Stimulated activated naive CD8-positive, alpha-beta T cell treated with anti-CD3 and anti-CD28 coated beads, Interleukin-15, Interleukin-2, amounts not matched to agents 100 ng/mL and 50 ng/mL, for 24 hours (primary cell): ENCODE measurements at regions not wholly inside any gene's neighbourhood (a gene's known extent, or its start where the extent isn't known, plus 50 kb on each side); places are given as distances from the start of the nearest gene placed in this dataset.
"Not testable (repeated sequence)": the region's sequence is repeated elsewhere in the genome, so short reads cannot be mapped to it uniquely, and the experiment has no call there.

Experiments
- H3K27ac Mint-ChIP-seq: one replicate; pipeline ENCODE4 v1.8.0; 2021; ENCODE audit warnings: mild to moderate bottlenecking, mixed read lengths
- H3K27me3 Mint-ChIP-seq: one replicate; pipeline ENCODE4 v1.8.0; 2021; ENCODE audit warnings: mixed read lengths
- H3K36me3 Mint-ChIP-seq: one replicate; pipeline ENCODE4 v1.8.0; 2021; ENCODE audit warnings: low read depth, mixed read lengths
- H3K4me1 Mint-ChIP-seq: one replicate; pipeline ENCODE4 v1.8.0; 2021; ENCODE audit warnings: low read depth, mixed read lengths
- H3K4me3 Mint-ChIP-seq: one replicate; pipeline ENCODE4 v1.8.0; 2021; ENCODE audit warnings: mild to moderate bottlenecking, mixed read lengths
- H3K9me3 Mint-ChIP-seq: one replicate; pipeline ENCODE4 v1.8.0; 2021; ENCODE audit warnings: mixed read lengths

DNA sequence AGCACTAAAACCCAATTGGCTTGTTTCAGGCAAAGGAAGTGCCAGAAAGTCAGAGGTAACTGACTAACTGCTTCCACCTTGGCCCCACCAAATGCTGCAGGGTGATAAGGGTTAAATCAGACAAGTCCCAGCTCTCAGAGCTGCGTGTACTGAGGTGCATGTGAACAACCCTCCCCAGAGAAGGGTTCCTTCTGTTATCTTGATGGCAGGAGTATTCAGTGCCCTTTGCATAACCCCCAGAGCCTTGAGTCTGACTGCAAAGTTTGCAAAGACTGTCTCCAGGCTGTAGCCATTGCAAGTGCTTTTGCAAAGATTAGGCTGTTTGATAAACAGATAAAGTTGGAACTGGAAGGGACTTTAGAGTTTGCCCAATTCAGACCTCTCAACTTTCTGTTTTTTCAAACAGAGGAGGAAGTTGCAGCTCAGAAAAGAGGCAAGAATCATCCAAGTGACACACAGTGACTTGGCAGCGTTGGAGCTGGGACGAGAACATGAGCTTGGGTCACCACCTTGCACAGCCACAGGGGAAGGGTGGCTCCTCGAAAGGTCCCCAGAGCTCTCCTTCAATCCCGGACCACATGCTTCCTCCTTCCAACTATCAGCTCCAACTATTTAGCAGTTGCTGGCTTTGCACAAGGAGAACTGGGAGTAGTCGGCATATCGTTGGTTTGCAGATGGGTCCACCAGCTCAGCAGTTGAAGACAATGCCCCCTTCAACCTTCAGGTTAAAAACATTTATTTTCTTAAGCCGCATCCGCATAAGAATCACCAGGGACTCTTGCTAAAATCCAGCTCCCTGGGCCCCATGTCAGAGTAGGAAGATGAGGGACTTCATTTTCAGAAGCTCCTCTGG, 224.8 kb upstream of the HES1 start:
- H3K27me3 Mint-ChIP-seq, result peaks cover 5% of the 10 kb centered on the region
- no peaks in the 10 kb centered on the region for H3K36me3 Mint-ChIP-seq
- peak overlapping the region; percentile 13 for H3K27ac Mint-ChIP-seq
- H3K4me1 Mint-ChIP-seq, result peaks cover 30% of the 10 kb centered on the region
- H3K9me3 Mint-ChIP-seq, result peaks cover 7% of the 10 kb centered on the region
- H3K4me3 Mint-ChIP-seq, result no peak overlapping the region

DNA sequence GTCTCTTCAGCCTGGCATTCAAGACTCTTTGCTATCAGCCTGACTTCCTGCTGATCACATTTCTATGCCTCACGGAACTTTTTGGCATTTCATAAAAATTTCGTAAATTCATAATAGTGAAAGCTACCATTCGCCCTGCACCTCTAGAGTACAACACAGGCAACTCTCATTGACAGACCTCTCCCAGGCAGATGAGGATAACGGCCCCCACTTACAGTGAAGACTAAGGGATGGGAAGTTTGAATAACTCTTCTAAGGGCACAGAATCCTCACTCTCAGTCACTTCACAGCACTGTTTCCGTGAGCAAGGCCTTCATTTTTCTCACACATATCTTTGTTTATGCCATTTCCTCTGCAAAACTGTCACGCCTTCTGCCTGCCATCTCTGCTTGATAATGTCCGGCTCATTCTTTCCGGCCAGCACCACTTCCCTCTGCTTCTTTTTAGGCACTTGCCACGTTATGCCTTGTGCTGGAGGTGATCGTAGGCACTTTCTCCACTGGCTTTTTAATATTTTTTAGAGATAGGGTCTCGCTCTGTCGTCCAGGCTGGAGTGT, 224.1 kb upstream of the HES1 start:
- Mint-ChIP-seq H3K36me3 (no peaks in the 10 kb centered on the region), H3K4me3 (no peak overlapping the region), H3K27me3 (no peaks in the 10 kb centered on the region), H3K9me3 (peaks cover 7% of the 10 kb centered on the region), H3K4me1 (peaks cover 30% of the 10 kb centered on the region), H3K27ac (peak overlapping the region; percentile 13)

DNA sequence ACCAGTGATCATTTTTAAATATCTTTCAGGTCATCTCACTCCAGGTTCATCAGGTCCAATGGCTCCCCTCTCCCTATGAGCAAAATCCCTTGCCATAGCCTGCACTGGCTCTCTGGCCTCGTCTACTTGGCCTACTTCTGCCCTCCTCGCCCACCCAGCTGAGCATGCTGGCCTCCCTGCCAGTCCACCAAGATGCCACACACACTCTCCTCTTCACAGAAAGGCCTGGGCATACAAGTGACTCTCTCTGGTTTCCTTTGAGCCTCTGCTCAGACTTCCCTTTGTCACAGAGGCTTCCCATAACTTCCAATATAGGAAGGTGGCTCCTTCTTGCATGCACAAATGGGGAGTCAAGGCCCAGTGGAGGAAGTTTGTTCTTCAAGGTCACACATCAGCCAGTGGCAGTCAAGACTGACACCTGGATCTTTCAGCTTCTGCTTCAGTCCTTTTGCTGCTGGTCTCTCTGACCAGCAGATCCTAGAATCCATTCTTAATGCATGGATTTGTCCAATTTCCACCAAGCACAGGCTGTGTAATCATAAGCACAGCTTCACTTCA, 223.2 kb upstream of the HES1 start:
- no peak overlapping the region for H3K4me3 Mint-ChIP-seq
- H3K36me3 Mint-ChIP-seq, result no peaks in the 10 kb centered on the region
- peaks cover 7% of the 10 kb centered on the region for H3K9me3 Mint-ChIP-seq
- H3K27me3 Mint-ChIP-seq, result no peaks in the 10 kb centered on the region
- peaks cover 30% of the 10 kb centered on the region for H3K4me1 Mint-ChIP-seq
- no peak overlapping the region for H3K27ac Mint-ChIP-seq

DNA sequence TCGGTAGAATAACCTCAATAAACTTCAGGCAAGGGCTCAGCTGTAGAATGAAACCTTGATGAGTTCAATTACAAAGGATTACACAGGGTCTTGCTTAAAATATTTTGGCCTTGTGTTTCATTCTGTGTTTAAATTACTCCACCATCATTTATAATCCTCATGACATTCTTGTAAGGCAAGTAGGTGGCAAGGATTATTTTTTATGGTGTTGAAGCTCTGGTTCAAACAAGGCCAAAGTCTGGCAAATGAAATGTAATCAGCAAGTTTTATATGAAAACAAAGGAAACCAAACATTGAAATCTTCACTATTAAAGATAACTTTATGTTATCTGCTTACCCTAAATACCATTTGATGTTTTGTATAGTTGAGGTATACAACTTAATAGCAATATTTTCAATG, 221.3 kb upstream of the HES1 start:
- peaks cover 1% of the 10 kb centered on the region for H3K27me3 Mint-ChIP-seq
- no peaks in the 10 kb centered on the region for H3K9me3 Mint-ChIP-seq
- H3K27ac Mint-ChIP-seq, result no peak overlapping the region

DNA sequence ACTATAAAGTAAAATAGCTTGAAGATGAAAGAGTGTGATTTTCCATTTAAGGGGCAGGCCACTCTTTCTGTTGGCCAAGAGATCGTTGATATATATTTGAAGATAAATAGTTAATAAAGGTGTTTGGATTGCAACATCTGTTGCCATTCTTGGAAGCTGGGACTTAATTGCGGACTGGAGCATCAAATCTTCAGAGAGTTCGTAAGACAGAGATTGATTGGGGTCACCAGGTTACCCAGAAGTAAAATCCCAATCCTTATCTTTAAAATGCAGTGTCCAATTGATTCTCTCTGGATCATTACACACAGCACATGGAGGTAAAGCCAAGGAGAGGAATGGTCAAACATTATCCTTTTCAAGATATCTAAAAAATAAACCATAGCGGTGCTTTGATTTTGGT, 220.8 kb upstream of the HES1 start:
- Mint-ChIP-seq H3K4me1 (peaks cover 23% of the 10 kb centered on the region), H3K27me3 (peaks cover 3% of the 10 kb centered on the region), H3K27ac (no peak overlapping the region), H3K9me3 (no peaks in the 10 kb centered on the region), H3K4me3 (no peak overlapping the region), H3K36me3 (no peaks in the 10 kb centered on the region)

More for the DNA sequence above, 221.3 kb upstream of the HES1 start:
- Mint-ChIP-seq H3K4me3 (no peak overlapping the region), H3K36me3 (no peaks in the 10 kb centered on the region), H3K4me1 (peaks cover 28% of the 10 kb centered on the region)

DNA sequence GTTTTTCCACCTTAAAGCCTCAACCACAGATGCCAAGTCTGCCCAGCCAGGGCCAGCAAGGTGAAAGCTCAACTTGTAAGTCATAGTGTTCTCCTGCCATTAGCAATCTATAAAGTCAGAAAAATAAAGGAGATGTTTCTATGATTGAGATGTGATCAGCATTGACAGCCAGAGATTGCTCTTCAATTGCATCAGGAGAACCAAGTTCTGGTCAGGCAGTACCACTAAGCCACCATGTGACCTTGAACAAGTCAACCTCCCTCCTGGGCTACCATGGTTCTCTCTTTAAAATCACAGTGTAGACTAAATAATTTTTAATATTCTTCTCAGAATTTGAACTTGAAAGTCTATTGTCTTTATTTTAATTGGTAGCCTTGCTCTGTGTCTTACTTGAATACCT, 220.3 kb upstream of the HES1 start:
- no peaks in the 10 kb centered on the region for H3K9me3 Mint-ChIP-seq
- H3K27ac Mint-ChIP-seq, result no peak overlapping the region
- H3K4me1 Mint-ChIP-seq, result peaks cover 18% of the 10 kb centered on the region
- H3K4me3 Mint-ChIP-seq, result no peak overlapping the region
- no peaks in the 10 kb centered on the region for H3K36me3 Mint-ChIP-seq
- peaks cover 3% of the 10 kb centered on the region for H3K27me3 Mint-ChIP-seq

DNA sequence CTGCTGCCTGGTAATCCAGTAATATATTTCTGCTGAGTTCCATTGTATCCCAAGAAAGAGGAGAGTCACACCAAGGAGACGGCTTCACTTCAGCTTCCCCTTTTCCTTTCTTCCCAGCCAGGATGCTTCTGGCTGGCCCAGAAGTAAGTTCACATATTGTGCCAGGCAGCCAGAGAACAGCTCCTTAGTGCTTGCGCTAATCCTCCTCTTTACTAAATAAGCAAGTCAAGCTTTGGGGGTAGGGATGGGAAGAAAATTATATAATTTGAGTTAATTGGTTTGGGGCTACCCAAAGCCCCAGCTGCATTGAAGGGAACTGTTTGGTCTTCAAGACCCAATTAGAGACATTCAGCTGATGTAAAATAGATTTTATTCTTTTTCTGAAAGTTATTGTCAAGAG, 218.8 kb upstream of the HES1 start:
- no peaks in the 10 kb centered on the region for H3K36me3 Mint-ChIP-seq
- H3K9me3 Mint-ChIP-seq, result no peaks in the 10 kb centered on the region
- peaks cover 3% of the 10 kb centered on the region for H3K27me3 Mint-ChIP-seq
- no peak overlapping the region for H3K4me3 Mint-ChIP-seq
- H3K4me1 Mint-ChIP-seq, result peaks cover 3% of the 10 kb centered on the region
- no peak overlapping the region for H3K27ac Mint-ChIP-seq

DNA sequence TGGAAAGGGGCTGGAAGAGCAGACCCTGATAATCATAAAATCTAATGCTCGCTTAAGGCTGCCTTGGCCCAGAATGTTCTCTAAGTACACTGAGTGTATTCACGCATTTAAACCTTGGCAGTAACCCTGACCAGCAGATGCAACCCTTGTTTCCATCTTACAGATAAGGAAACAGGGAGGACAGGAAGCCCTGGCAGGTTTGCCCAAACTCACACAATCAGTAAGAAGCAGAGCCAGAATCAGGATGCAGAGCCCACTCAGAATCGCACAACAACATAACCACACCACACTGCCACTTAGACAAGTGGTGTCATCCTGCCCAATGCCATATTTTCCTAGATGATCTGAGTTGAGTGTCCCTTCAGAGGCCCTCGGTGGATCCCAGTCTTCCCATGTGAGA, 214.5 kb upstream of the HES1 start:
- no peak overlapping the region for H3K4me3 Mint-ChIP-seq
- H3K27me3 Mint-ChIP-seq, result peaks cover 7% of the 10 kb centered on the region
- peaks cover 7% of the 10 kb centered on the region for H3K9me3 Mint-ChIP-seq
- no peak overlapping the region for H3K27ac Mint-ChIP-seq
- H3K4me1 Mint-ChIP-seq, result no peaks in the 10 kb centered on the region
- peaks cover 5% of the 10 kb centered on the region for H3K36me3 Mint-ChIP-seq

DNA sequence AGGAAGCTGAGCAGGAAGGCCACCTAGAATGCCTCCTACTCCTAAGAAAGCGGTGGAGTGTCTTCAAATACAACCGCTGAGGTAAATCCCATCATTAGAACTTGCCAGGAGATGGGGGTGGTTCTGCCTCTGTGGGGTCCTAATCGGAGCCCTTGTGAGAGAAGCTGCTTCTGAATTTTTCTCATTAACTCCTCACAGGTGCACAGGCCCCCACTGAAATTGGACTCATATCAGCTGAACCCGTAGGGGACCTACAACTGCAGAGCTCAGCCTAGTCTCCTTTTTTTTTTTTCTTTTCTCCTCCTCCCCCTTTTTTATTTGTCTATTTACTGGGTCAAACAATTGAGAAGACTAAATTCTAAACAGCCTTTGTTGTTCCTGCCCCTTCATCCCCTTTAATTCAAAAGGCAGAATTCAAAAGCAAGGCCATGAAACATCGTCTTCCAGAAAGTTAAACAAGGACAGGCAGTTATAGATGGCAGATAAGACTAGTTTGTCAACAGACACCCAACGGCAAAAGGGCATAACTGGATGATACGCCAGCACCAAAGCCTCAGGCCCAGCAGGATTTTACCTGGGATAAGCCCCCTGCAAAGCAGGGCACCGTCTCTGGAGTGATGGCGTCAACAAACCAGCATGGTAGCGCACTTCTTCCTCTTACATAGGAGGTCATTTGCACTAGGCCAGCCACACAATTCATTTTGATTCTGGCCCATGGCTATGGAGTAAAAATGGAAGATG, 213.7 kb upstream of the HES1 start:
- Mint-ChIP-seq H3K27ac (no peak overlapping the region), H3K4me1 (no peaks in the 10 kb centered on the region), H3K4me3 (no peak overlapping the region), H3K27me3 (peaks cover 7% of the 10 kb centered on the region), H3K9me3 (peaks cover 7% of the 10 kb centered on the region), H3K36me3 (peaks cover 5% of the 10 kb centered on the region)

DNA sequence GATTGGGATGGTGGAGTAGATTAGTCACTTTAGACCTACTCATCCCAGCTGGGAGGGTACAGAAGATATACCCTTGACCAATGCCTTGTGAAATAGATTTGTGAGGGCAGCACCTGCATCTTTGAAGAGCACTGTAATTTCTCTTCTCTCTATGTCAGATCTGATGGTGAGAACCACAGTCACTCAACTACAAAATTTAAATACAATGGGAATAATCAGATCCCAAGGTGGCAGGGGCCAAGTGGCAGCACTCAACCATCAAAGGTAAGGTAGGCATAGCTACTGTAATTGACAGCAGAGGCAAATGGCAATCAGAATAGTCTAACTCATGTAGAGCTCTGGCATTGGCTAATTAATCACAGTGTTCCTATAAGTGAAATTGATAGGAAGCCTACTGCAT, 212.0 kb upstream of the HES1 start:
- H3K9me3 Mint-ChIP-seq, H3K27ac Mint-ChIP-seq, H3K4me1 Mint-ChIP-seq, H3K4me3 Mint-ChIP-seq, H3K36me3 Mint-ChIP-seq: not testable (repeated sequence)
- peaks cover 10% of the 10 kb centered on the region for H3K27me3 Mint-ChIP-seq

DNA sequence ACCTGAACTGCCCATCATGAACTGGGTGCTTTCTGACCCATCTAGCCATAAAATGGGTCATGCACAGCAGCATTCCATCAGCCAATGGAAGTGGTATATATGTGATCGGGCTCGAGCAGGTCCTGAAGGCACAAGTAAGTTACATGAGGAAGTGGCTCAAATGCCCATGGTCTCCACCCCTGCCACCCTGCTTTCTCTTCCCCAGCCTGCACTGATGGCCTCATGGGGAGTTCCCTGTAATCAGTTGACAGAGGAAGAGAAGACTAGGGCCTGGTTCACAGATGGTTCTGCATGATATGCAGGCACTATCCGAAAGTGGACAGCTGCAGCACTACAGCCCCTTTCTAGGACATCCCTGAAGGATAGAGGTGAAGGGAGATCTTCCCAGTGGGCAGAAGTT, 209.9 kb upstream of the HES1 start:
- not testable (repeated sequence) for H3K36me3 Mint-ChIP-seq, H3K27me3 Mint-ChIP-seq, H3K9me3 Mint-ChIP-seq, H3K4me1 Mint-ChIP-seq, H3K4me3 Mint-ChIP-seq, H3K27ac Mint-ChIP-seq

DNA sequence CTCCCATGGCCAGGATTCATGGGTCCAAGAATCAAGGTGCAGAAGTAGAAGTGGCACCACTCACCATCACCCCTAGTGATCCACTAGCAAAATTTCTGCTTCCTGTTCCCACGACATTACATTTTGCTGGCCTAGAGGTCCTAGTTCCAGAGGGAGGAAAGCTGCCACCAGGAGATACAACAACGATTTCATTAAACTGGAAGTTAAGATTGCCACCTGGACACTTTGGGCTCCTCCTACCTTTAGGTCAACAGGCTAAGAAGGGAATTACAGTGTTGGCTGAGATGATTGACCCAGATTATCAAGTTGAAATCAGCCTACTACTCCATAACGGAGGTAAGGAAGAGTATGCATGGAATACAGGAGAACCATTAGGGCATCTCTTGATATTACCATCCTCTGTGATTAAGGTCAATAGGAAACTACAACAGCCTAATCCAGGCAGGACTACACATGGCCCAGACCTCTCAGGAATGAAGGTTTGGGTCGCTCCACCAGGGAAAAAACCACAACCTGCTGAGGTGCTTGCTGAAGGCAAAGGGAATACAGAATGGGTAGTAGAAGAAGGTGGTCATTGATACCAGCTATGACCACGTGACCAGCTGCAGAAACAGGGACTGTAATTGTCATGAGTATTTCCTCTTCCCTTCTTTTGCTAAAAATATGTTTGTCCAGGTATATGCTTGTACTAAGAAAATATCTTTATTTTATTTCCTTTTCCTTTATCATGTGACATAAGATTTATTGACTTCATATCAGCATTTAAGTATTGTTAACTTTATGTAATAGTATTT, 208.3 kb upstream of the HES1 start:
- H3K27me3 Mint-ChIP-seq, result peaks cover 14% of the 10 kb centered on the region
- not testable (repeated sequence) for H3K4me1 Mint-ChIP-seq, H3K36me3 Mint-ChIP-seq, H3K9me3 Mint-ChIP-seq, H3K4me3 Mint-ChIP-seq, H3K27ac Mint-ChIP-seq

DNA sequence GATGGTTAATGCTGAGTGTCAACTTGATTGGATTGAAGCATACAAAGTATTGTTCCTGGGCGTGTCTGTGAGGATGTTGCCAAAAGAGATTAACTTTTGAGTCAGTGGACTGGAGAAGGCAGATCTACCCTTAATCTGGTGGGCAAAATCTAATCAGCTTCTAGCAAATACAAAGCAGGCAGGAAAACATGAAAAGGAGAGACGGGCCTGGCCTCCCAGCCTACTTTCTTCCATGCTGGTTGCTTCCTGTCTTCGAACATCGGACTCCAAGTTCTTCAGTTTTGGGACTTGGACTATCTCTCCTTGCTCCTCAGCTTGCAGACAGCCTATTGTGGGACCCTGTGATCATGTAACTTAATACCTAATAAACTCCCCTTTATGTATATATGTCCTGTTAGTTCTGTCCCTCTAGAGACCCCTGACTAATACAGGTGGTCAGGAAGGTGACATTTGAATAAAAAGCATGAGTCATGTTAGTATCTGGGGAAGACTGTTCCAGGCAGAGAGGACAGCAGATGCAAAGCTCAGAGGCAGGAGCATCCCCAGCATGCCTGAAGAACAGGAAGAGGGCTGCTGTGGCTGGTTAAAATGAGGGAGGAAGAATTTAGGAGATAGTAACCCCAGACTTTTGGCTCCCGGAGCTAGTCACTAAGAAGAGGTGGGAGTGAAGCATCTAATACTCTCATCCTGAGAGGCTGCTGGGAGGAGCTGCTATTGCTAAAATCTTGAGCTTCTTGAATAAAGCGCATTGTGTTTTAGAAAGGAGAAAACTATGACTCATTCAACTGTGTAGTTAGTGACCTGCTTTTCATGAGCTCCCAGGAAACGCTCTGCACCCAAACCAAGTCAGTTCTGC, 207.4 kb upstream of the HES1 start:
- no peaks in the 10 kb centered on the region for H3K4me1 Mint-ChIP-seq
- H3K4me3 Mint-ChIP-seq, result no peak overlapping the region
- H3K27ac Mint-ChIP-seq, result no peak overlapping the region
- H3K9me3 Mint-ChIP-seq, result peaks cover 4% of the 10 kb centered on the region
- H3K27me3 Mint-ChIP-seq, result peaks cover 11% of the 10 kb centered on the region
- H3K36me3 Mint-ChIP-seq, result peaks cover 2% of the 10 kb centered on the region

DNA sequence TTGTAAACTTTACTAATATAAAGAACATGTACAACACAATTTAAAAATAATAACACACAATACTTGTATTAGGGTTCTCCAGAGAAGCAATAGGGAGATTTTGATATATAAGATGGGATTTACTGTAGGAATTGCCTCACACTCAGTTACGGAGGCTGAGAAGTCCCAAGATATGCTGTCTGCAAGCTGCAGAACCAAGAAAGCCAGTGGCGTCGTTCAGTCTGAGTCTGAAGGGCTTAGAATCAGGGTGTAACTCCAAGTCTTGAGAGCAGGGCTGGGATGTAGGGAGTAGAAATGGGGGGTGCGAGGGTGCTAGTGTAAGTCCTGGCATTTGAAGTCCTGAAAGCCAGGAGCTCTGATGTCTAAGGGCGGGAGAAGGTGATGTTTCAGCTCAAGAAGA, 206.6 kb upstream of the HES1 start:
- no peaks in the 10 kb centered on the region for H3K36me3 Mint-ChIP-seq
- H3K4me1 Mint-ChIP-seq, result no peaks in the 10 kb centered on the region
- no peak overlapping the region for H3K4me3 Mint-ChIP-seq
- no peak overlapping the region for H3K27ac Mint-ChIP-seq
- H3K27me3 Mint-ChIP-seq, result peaks cover 10% of the 10 kb centered on the region
- no peaks in the 10 kb centered on the region for H3K9me3 Mint-ChIP-seq
